ENCODE measurements at regions not wholly inside any gene's neighbourhood (a gene's known extent, or its start where the extent isn't known, plus 50 kb on each side); places are given as distances from the start of the nearest gene placed in this dataset.

DNA sequence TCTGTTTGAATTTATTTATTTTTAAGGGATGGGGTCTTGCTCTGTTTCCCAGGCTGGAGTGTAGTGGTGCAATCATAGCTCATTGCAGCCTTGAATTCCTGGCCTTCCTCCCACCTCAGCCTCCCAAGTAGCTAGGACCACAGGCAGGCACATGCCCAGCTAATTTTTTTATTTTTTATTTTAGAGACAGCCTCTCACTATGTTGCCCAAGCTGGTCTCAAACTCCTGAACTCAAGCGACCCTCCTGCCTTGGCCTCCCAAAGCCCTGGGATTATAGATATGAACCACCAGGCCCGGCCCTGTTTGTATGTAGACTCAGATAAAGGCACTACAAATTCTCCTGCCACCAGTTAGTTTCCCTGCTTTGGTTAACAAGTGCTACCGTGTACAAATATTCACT is 142.9 kb upstream of the SOX4 start:
- no peak overlapping the region for H3K4me3 ChIP-seq (replicated peaks; ENCODE audit: low read depth, low read length)
- no peak for DNase-seq (ENCODE audit: low read depth)
- TF ChIP-seq, protein P1, sequence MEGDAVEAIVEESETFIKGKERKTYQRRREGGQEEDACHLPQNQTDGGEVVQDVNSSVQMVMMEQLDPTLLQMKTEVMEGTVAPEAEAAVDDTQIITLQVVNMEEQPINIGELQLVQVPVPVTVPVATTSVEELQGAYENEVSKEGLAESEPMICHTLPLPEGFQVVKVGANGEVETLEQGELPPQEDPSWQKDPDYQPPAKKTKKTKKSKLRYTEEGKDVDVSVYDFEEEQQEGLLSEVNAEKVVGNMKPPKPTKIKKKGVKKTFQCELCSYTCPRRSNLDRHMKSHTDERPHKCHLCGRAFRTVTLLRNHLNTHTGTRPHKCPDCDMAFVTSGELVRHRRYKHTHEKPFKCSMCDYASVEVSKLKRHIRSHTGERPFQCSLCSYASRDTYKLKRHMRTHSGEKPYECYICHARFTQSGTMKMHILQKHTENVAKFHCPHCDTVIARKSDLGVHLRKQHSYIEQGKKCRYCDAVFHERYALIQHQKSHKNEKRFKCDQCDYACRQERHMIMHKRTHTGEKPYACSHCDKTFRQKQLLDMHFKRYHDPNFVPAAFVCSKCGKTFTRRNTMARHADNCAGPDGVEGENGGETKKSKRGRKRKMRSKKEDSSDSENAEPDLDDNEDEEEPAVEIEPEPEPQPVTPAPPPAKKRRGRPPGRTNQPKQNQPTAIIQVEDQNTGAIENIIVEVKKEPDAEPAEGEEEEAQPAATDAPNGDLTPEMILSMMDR (IDR thresholded peaks at IDR 0.05; ENCODE audit: low read length, missing control alignments): no peak

DNA sequence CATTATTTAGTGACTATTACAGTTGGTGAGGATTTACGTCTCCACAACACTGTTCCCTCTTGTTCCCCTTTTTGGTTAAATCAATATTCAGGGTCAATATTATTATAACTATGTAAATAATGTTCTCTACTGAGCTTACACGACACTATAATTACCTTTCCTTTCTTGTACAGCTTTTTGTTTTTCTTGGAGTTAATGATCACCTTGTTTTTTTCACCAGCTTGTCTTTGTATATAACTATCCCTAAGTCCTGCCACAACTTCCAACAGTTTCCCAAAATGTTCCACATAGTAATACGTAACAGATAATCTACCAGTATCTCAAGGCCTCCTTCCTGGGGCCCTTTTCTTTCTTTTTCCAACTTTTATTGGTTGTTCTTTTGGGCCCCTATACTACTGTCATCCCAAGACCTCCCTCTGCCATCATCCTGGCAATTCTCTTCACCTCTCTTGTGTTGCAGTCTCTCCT is 142.0 kb upstream of the SOX4 start:
- no peak for DNase-seq (ENCODE audit: low read depth)
- TF ChIP-seq, protein P1 (IDR thresholded peaks at IDR 0.05; ENCODE audit: low read length, missing control alignments): no peak
- H3K4me3 ChIP-seq (replicated peaks; ENCODE audit: low read depth, low read length): no peak overlapping the region

DNA sequence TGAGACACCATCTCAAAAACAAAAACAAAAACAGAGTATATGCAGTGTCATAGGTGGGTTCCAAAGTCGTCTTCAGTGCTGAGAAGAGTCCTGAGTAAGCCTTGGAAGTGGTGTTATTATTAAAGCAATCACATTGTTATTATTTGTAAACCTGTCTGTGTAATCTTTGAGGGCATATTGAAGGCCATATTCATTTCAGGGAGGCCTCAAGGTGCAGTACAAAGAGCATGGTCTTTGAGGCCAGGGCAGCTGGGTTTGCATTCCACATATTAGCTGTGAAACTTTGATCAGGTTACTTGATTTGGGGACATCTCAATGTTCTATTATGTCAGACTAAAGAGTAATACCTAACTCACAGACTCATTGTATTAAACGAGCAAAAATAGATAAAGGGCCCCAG is 139.3 kb upstream of the SOX4 start:
- TF ChIP-seq, protein P1 (IDR thresholded peaks at IDR 0.05; ENCODE audit: low read length, missing control alignments): no peak
- H3K4me3 ChIP-seq (replicated peaks; ENCODE audit: low read depth, low read length): no peak overlapping the region
- no peak for DNase-seq (ENCODE audit: low read depth)

DNA sequence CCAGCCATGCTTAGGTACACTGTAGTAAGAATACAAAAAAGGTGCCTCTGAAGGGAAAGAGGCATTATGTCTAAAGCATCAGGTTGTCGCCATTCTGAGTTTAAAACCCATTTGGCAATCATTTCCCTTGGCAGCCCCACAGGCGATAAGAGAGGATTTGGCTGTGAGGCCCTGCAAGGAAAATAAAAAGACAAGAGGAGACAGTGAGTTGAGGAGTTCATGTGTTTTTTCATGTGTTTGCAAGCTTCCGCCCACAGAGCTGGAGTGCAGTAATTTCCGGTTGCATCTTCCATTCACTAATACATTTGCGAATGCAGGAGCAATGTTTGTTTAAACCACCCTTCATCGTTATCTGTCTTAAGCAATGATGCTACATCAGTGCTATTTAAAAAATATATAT is 138.5 kb upstream of the SOX4 start:
- TF ChIP-seq, protein P1 (IDR thresholded peaks at IDR 0.05; ENCODE audit: low read length, missing control alignments): no peak
- no peak overlapping the region for H3K4me3 ChIP-seq (replicated peaks; ENCODE audit: low read depth, low read length)
- peak; percentile 66 for DNase-seq (ENCODE audit: low read depth)

DNA sequence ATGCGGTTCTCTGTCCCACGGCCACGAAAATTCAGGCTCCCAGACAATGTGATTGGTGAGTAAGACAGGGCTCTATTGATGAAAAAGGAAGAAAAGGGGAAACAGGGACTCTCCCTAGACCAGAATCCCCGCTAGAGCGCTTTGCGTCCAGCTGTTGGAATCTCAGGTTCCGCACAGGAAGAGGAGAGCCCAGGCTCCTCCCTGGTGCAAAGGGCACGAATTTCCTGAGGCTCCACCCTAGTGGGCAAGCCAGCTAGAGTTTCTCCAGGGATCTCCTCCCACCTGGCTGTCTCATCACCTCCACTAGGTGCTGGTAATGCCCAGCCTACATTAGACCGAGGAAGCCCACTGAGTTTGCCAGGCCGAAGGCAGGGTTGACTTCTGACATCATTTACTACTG is 135.9 kb upstream of the SOX4 start:
- TF ChIP-seq, protein P1 (IDR thresholded peaks at IDR 0.05; ENCODE audit: low read length, missing control alignments): no peak
- DNase-seq (ENCODE audit: low read depth): no peak
- no peak overlapping the region for H3K4me3 ChIP-seq (replicated peaks; ENCODE audit: low read depth, low read length)

DNA sequence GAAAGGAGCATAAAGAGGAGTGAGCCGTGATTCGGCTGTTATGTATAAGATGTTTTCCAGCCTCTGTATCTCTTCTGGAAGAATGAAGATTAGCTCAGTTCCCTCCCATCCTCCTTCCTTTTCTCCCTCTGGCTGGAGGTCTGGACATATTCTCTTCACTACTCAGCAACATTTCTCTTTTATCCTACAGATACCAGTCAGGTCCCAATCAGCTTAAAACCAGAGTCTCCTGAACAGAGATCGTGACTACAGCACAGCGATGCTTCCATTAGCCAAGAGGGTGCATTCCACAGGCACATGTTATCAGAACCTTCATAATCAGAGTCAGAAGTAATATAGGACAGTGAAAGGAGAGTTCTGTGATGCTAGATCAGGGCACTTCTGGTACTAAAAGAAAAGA is 133.9 kb upstream of the SOX4 start:
- DNase-seq (ENCODE audit: low read depth): peak; percentile 3
- H3K4me3 ChIP-seq (replicated peaks; ENCODE audit: low read depth, low read length): no peak overlapping the region
- TF ChIP-seq, protein P1 (IDR thresholded peaks at IDR 0.05; ENCODE audit: low read length, missing control alignments): no peak

DNA sequence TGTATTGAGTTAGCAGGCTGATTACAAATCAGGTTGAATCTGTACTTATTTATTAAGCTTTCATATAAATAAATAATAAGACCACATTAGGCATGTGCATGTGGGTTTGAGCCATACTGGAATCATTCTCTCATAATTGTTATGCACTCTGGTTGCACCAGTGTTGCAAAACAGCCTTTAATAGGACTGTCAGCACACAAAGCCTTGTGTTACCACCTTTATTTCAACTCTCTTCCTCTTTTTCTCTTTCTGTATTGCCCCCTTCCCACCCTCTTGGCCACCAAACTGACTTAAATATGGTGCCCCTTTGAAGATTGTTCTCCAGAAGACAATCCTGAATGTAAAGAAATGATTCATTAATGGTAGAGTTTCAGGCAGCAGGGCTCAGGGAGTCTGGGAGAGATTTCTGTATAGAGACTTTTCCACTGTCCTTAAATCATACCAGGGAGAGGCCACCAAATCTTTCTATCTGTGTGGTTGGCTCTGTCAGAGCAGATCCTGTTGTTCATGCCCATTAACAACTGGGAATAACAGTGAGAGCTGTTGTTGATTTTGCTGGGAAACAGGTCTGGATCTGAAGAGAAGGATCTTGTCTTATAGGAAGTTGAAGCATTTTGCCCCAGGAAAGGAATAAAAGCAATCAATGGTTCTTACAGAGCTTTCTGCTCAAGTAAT is 131.6 kb upstream of the SOX4 start:
- no peak for DNase-seq (ENCODE audit: low read depth)
- no peak overlapping the region for H3K4me3 ChIP-seq (replicated peaks; ENCODE audit: low read depth, low read length)
- TF ChIP-seq, protein P1 (IDR thresholded peaks at IDR 0.05; ENCODE audit: low read length, missing control alignments): no peak
